A673 (cell line): ENCODE measurements at regions not wholly inside any gene's neighbourhood (a gene's known extent, or its start where the extent isn't known, plus 50 kb on each side); places are given as distances from the start of the nearest gene placed in this dataset.

ENCODE experiments used
- CTCF ChIP-seq: fragments of 300-800, 200-600 bp; sonication (generic); conservative IDR thresholded peaks from 2 replicates; pipeline ENCODE4 v1.5.1; 2017; ENCODE audit warnings: low read depth, mild to moderate bottlenecking, antibody characterized with exemption, low read length, moderate library complexity, mixed read lengths
- EZH2 ChIP-seq: fragments of 200-600 bp; sonication (generic); IDR thresholded peaks from 2 replicates; pipeline ENCODE4 v1.6.1; 2017; ENCODE audit warnings: borderline replicate concordance, low read depth, mild to moderate bottlenecking, mixed read lengths, antibody characterized with exemption, low read length; ENCODE audit not compliant: poor library complexity, severe bottlenecking

GRCh38 chr12:19726122-19726521 is 286.8 kb downstream of the AEBP2 start:
- no peak for TF ChIP-seq CTCF
- no peak for TF ChIP-seq EZH2
